Esophagus muscularis mucosa (tissue), 3 donors: ENCODE measurements at regions not wholly inside any gene's neighbourhood (a gene's known extent, or its start where the extent isn't known, plus 50 kb on each side); places are given as distances from the start of the nearest gene placed in this dataset.

Source experiments
- CTCF ChIP-seq, 3 experiments: fragments of 200-600 bp in 2 of 3; fragments of 450-650 bp in 1 of 3; sonication (generic) in 2 of 3; IDR thresholded peaks; one replicate each; pipeline ENCODE4 v1.5.1; 2017 to 2019; ENCODE audit warnings: antibody characterized with exemption in 3 of 3, mild to moderate bottlenecking in 2 of 3, moderate library complexity in 1 of 3
- POLR2A ChIP-seq: fragments of 450-650 bp; IDR thresholded peaks from one replicate; pipeline ENCODE4 v1.6.1; 2017; ENCODE audit warnings: antibody characterized with exemption, moderate library complexity, mild to moderate bottlenecking, low read depth

- TF ChIP-seq CTCF (IDR thresholded peaks at IDR 0.05) (no peak), POLR2A (no peak)
These were observed 225.5 kb upstream of the VRK2 start for GRCh38 chr2:57821088-57821487.
